ENCODE measurements at regions not wholly inside any gene's neighbourhood (a gene's known extent, or its start where the extent isn't known, plus 50 kb on each side); places are given as distances from the start of the nearest gene placed in this dataset.

DNA sequence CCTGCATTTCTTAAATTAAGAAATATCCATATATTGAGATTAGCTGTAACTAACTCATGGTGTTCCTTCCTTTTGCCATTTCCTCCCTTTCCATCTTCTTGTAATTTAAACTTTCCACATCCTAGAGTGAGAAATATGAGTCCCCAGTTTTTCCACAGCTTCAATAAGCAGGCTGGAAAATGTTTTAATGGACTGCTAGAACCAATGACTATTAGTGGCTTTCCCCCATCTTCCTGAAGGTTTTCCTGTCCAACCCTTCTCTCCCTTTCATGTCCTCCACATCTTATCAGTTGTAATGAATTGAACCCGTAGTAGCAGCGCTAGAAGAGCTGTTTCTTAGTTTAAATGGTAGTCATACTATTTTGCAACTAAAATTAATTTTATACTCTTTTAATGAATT is 145.7 kb downstream of the AHR start:
- Mint-ChIP-seq H3K27me3 (peaks cover 9% of the 10 kb centered on the region), H3K4me1 (ENCODE audit: low read depth) (peaks cover 20% of the 10 kb centered on the region), H3K36me3 (ENCODE audit: low read depth) (peaks cover 12% of the 10 kb centered on the region), H3K4me3 (no peak overlapping the region), H3K27ac (no peak overlapping the region), H3K9me3 (peaks cover 19% of the 10 kb centered on the region)
- DNase-seq, result no peak
- ChIA-PET CTCF (no interaction called here), POLR2A (no interaction called here)
- no peak for ATAC-seq
- TF ChIP-seq, protein P1, sequence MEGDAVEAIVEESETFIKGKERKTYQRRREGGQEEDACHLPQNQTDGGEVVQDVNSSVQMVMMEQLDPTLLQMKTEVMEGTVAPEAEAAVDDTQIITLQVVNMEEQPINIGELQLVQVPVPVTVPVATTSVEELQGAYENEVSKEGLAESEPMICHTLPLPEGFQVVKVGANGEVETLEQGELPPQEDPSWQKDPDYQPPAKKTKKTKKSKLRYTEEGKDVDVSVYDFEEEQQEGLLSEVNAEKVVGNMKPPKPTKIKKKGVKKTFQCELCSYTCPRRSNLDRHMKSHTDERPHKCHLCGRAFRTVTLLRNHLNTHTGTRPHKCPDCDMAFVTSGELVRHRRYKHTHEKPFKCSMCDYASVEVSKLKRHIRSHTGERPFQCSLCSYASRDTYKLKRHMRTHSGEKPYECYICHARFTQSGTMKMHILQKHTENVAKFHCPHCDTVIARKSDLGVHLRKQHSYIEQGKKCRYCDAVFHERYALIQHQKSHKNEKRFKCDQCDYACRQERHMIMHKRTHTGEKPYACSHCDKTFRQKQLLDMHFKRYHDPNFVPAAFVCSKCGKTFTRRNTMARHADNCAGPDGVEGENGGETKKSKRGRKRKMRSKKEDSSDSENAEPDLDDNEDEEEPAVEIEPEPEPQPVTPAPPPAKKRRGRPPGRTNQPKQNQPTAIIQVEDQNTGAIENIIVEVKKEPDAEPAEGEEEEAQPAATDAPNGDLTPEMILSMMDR (IDR thresholded peaks at IDR 0.05), result no peak
- intact Hi-C loops (cut with micrococcal nuclease), result no loop called here

DNA sequence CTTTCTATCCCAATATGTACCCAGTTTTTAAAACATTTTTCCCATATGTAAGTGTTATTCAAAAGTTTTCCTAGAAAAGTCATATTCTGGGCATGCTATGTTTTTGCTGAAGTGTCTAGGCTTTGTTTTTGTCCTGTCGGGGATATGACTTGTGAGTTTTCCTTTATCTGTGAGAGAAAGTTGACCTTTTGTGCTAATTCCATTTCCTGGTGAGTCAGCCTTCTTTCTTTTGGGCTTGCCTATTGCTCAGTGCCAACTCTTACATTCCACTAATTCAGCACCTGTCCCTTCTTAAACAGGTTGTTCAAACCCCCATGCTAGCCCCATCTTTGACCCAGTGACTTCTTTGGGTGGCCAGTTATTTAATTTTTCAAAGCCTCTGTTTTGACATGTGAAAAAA is 146.2 kb downstream of the AHR start:
- no peak for ATAC-seq
- peaks cover 19% of the 10 kb centered on the region for H3K9me3 Mint-ChIP-seq
- peaks cover 15% of the 10 kb centered on the region for H3K4me1 Mint-ChIP-seq (ENCODE audit: low read depth)
- POLR2A ChIA-PET, result no interaction called here
- peaks cover 12% of the 10 kb centered on the region for H3K36me3 Mint-ChIP-seq (ENCODE audit: low read depth)
- H3K27ac Mint-ChIP-seq, result no peak overlapping the region
- TF ChIP-seq, protein P1 (IDR thresholded peaks at IDR 0.05), result no peak
- peaks cover 9% of the 10 kb centered on the region for H3K27me3 Mint-ChIP-seq
- no peak overlapping the region for H3K4me3 Mint-ChIP-seq
- intact Hi-C loops (cut with micrococcal nuclease), result no loop called here
- CTCF ChIA-PET, result no interaction called here
- no peak for DNase-seq

GRCh38 chr7:17446340-17446739 is 147.9 kb downstream of the AHR start:
- intact Hi-C loops (cut with micrococcal nuclease), result no loop called here
- Mint-ChIP-seq H3K9me3 (peaks cover 11% of the 10 kb centered on the region), H3K36me3 (ENCODE audit: low read depth) (peaks cover 4% of the 10 kb centered on the region), H3K27me3 (peaks cover 9% of the 10 kb centered on the region), H3K4me1 (ENCODE audit: low read depth) (peaks cover 5% of the 10 kb centered on the region), H3K4me3 (no peak overlapping the region), H3K27ac (no peak overlapping the region)
- no peak for ATAC-seq
- POLR2A ChIA-PET, result no interaction called here
- CTCF ChIA-PET, result no interaction called here
- no peak for DNase-seq
- TF ChIP-seq, protein P1 (IDR thresholded peaks at IDR 0.05), result no peak

DNA sequence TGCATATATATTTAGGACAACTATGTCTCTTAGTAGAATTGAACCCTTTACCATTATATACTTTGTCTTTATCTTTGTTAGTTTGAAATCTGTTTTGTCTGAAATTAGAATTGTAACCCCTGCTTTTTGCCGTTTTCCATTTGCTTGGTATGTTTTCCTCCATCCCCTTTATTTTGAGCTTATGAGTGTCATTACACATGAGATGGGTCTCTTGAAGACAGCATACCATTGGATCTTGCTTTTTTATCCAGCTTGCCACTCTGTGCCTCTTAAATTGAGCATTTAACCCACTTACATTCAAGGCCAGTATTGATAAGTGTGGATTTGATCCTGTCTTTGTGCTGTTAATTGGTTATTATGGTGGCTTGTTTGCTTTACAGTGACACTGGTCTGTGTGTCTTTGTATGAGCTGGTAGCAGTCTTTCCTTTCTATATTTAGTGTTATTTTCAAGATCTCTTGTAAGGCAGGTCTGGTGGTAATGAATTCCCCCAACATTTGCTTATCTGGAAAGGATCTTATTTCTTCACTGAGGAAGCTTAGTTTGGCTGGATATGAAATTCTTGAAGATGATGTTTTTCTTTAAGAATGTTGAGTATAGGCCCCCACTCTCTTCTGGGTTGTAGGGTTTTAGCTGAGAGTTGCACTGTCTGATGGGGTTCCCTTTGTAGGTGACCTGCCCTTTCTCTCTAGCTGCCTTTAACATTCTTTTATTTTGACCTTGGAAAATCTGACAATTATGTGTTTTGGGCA is 149.5 kb downstream of the AHR start:
- ATAC-seq (no peak), DNase-seq (no peak)
- intact Hi-C loops (cut with micrococcal nuclease), result no loop called here
- TF ChIP-seq, protein P1 (IDR thresholded peaks at IDR 0.05), result no peak
- peaks cover 4% of the 10 kb centered on the region for H3K36me3 Mint-ChIP-seq (ENCODE audit: low read depth)
- H3K27me3 Mint-ChIP-seq, result peaks cover 9% of the 10 kb centered on the region
- H3K27ac Mint-ChIP-seq, result no peak overlapping the region
- H3K4me1 Mint-ChIP-seq (ENCODE audit: low read depth), result peaks cover 3% of the 10 kb centered on the region
- ChIA-PET POLR2A (no interaction called here), CTCF (no interaction called here)
- H3K4me3 Mint-ChIP-seq, result no peak overlapping the region
- H3K9me3 Mint-ChIP-seq, result peaks cover 11% of the 10 kb centered on the region

- no peak for ATAC-seq
- ChIA-PET CTCF (no interaction called here), POLR2A (no interaction called here)
- peaks cover 9% of the 10 kb centered on the region for H3K27me3 Mint-ChIP-seq
- H3K27ac Mint-ChIP-seq, result no peak overlapping the region
- peaks cover 4% of the 10 kb centered on the region for H3K36me3 Mint-ChIP-seq (ENCODE audit: low read depth)
- intact Hi-C loops (cut with micrococcal nuclease), result no loop called here
- TF ChIP-seq, protein P1 (IDR thresholded peaks at IDR 0.05), result no peak
- H3K4me1 Mint-ChIP-seq (ENCODE audit: low read depth), result peaks cover 3% of the 10 kb centered on the region
- no peak overlapping the region for H3K4me3 Mint-ChIP-seq
- peaks cover 11% of the 10 kb centered on the region for H3K9me3 Mint-ChIP-seq
- no peak for DNase-seq
Observed at GRCh38 chr7:17448479-17449423, 150.3 kb downstream of the AHR start.
